GM21723 (cell line): ENCODE measurements at regions not wholly inside any gene's neighbourhood (a gene's known extent, or its start where the extent isn't known, plus 50 kb on each side); places are given as distances from the start of the nearest gene placed in this dataset.

Source experiments
- ATAC-seq: cut with Tn5 transposase; IDR thresholded peaks from one replicate; pipeline ENCODE4 v1.9.1; 2021; ENCODE audit warnings: mild to moderate bottlenecking, moderate library complexity; ENCODE audit not compliant: unreplicated experiment

DNA sequence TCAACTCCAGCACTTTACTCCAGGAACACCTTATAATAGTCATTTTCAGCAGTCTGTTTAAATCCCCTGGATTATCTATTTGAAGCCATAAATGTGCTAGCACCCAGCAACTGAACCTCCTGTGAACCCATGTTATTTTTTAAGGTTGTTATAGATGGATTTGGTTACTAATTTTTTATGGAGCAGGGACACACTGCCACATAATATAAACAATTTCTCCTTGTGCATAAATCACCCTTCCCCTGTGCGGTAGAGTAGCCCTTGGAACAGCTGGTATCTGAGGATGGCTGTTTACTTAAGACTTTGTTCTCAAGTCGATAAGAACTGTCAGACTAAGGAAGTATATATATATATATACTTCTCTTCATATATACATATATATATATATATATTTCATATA, 367.4 kb downstream of the EPHA4 start:
- no peak for ATAC-seq

DNA sequence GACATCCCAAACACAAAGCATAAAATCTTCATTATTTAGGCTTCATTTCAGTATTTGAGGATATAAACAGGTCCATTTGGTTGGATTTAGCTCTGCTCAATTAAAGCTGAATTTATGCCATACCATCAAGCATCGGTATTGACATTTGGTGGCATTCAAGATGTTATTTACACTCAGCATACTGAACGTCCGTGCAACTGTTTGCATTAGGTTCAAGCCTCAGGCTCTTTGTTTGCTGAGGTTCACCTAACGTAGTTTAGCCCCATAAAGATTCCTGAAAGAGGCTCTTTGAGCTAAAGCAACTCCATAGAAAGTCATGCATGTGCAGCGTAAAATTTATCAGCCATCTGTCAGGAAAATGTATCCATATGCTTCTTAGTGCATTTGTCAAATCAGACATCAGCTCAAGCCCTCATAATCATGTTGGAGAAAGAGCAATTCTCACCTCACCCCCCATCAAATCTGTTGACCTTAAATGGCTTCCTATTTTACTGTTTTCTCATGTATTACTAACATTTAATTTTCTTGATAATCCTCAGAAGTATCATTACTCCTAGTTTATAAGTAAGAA, 366.9 kb downstream of the EPHA4 start:
- no peak for ATAC-seq

DNA sequence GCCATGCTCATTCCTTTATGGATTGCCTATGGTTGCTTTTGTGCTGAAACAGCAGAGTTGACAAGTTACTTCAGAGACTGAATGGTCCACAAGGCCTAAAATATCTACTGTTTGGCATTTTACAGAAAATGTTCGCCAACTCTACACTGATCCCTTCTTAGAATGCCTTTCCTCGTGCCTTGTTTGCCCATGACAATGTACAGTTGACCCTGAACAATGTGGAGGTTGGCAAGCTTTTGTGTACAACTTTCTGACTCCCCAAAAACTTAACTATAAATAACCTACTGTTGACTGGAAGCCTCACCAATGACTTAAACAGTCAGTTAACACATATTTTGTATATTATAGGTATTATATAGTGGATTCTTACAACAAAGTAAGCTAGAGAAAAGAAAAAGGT, 361.4 kb downstream of the EPHA4 start:
- no peak for ATAC-seq

DNA sequence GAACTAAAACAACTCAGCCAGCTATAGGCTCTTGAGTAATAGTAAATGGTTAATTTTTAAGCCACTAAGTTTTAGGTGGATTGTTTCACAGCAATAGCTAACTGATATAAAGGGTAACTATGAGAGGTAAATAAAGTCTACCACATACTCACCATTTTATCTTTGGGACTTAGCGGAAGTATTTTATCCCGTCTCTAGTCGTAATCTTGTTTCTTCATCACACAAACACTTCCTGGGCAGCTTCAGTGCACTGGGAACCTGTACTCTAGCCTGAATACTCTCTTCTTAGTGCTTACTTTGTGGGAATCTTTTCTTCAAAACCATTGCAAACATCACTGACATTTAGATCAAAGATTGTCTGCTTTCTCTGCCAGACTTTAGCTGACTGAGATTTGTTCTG, 360.5 kb downstream of the EPHA4 start:
- no peak for ATAC-seq

DNA sequence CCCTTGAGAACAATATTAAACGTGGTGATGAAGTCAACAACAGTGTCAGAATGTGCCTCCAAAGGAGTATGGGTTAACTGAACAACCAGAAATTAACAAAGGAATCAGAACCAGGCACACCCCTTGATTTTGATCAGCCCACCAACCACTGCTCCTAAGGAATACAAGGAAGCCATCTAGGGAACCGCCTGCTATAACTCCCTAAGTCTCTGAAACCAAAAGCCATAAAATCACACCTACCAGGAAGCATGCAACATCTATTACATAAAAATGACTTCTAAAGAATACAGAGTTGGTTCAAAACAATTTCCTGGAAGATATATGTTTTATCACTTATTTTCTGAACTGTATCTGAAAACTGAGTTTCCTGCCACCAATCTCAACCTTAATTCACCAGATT, 360.0 kb downstream of the EPHA4 start:
- ATAC-seq, result no peak

DNA sequence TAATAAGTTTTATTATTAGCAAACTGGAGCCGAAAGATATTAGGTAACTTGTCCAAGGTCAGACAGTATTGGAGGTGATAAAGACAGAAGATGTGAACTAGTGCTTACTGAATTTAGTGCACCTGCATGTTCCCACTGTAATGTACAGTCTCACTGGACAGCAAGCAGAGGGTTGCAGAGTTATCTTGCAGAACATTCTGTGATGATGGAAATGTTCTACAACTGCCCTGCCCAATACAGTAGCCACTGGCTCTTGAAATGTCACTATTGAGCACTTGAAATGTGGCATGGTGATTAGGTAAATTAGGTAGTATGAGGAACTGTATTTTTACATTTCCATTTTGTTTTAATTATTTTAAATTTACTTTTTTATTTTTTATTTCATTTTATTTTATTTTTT, 356.6 kb downstream of the EPHA4 start:
- no peak for ATAC-seq

DNA sequence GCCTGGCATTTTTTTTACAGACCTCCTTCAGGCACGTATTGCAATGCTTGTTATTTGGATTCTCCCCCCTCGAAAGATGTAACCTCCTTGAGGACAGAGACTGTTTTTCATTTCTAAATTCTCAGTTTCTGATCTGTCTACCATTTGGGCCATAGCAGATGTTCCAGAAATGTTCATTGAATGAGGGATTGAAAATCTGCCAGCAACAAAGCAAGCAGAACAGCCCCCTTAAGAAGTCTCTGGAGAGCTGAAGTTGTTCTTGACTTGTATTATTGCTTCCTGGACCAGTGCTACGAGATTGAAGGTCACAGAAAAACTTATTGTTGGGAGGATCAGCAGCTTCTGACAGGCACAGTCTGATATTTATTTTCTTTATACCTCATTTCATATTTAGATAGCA, 355.5 kb downstream of the EPHA4 start:
- no peak for ATAC-seq

DNA sequence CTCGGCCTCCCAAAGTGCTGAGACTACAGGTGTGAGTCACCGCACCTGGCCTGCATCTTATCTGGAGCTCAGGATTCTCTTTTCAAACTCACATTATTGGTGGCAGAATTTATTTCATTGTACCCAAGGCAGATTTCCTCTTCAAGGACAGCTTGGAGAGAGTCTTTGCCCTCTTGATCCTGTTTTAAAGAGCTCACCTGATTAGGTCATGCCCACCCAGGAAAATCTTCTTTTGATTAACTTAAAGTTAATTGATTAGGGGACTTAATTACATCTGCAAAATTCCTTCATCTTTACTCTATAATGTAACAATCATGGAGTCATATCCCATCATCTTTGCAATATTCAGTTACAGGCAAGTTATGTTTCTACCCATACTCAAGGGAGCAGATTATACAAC, 346.4 kb downstream of the EPHA4 start:
- no peak for ATAC-seq

DNA sequence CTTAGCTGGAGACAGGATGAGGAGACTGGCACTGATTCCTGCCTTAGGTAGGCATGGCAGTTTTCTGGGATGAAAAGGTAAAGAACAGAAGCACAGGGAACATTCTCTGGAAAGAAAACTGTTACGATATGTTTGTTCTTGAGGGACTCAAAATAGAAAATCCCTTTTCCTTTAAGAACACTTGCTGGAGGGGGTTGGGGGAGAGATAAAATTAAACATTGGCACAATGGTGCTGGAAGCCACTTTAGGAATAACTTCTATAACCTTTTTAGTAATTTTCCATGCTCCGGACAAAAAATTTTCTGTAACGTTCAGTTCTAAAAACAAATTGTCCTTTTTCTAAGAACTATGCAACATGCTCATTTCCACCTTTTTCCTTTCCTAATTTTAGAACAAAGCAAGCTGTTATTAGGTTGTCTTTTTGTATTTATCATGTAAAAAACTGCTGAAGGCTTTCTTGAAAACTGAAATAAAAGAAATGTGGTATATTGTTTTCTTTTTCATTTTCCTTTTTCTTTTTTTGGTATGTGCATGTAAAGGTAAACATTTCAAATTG, 343.8 kb downstream of the EPHA4 start:
- ATAC-seq, result no peak

DNA sequence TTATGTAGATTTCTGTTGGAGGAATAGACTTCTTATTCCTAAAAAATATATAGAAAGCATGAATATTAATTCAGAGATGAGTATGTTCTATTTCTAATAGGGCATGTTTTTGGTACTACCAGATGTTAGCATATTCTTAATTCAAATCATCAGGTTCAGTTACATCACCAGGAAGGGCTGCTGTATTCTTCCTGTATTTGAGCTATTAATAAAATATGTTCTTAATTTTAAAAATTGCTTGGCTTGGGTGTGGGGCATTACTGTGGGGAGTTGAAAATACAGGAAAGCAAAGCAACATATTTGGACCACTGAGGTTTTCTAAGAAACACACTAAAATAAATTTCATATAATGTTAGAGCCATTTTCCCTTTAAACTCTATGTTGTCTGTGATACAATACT, 343.0 kb downstream of the EPHA4 start:
- no peak for ATAC-seq

DNA sequence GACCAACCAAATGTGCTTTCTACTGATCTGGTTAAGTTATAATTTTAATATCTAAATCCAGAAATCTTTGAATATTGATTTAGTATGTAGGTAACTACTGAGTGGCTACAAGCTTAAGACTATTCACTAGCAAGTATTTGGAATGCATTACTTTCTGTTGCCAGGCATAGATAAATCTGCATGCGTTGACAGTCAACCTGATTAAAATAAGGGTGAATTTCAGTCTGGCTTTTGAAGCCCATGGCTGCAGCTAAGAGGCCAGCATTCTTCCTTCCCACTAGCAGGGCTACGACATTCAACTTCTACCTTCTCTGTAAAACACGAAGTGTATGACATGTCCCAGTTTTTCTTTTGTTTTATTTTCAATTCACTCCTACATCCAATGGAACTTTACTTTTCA, 340.6 kb downstream of the EPHA4 start:
- ATAC-seq, result no peak

DNA sequence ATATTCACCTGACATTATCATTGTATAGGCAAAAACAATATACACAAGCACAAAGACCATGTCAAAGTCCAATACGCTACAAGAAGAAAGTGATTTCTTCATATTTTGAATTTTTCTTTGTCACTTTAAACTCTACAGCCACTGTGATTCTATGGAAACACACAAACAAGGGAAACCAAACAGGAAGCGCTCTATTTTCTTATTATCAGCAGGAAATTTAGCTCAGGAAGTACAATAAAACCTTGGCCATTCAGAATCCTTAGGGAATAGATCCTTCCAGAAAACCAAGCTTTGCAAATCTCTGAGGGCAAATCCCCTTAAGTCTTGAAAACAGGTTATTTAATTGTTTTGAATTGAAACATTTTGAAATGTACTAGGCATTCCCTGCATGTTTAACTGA, 336.2 kb downstream of the EPHA4 start:
- no peak for ATAC-seq

DNA sequence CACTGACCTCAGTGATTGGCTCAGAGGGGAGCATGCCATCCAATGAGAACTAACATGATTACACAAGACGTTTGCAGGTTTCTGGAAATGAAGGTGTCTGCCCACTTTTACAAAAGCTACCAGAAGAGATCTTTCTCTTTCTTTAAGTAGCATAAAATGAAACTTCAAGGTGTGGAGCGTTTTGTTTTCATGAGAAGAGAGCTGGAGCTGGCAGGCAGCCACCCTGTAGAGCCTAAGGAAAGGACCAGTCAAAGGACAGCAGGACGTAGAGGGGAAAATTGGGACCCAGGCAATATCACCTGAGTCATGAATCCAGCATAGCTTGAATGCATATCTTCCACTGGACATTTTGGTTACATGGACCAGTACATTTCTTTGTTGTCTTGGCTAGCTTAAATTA, 331.0 kb downstream of the EPHA4 start:
- ATAC-seq, result no peak

DNA sequence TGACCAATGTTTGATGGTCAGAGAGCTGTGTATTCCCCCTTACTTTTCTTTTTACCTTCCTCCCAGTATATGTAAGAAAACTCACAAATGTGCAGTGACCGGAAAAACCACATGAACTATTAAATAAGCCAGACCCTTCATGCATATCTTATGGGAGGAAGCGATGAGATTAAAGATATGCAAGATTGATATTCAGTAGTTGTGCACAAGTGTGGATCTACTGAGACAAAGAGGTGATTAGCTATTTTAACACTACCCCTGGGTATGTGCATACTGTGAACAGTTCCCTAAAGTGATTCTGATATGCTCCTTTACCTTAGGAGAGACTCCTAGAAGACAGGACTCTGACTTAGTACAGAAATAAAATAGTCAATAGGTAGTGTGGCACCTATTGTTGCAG, 328.3 kb downstream of the EPHA4 start:
- ATAC-seq, result no peak

DNA sequence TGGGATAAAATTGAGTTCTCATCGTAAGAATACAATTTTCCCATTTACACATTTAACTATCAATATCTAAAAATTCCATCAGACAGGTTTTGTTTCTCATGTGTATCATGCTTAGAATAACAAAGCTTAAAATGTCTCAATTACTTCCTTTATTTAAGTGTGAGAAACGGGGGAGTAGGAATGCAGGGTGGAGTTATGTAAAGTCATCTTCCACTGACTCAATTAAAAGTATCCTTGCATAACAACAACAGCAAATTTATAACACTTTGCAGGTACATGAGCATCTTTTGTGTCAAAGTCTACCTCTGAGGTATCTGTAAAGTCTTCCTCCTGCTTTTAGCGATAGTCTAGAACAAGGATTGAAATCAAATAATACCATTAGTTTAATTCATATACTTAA, 327.1 kb downstream of the EPHA4 start:
- no peak for ATAC-seq

DNA sequence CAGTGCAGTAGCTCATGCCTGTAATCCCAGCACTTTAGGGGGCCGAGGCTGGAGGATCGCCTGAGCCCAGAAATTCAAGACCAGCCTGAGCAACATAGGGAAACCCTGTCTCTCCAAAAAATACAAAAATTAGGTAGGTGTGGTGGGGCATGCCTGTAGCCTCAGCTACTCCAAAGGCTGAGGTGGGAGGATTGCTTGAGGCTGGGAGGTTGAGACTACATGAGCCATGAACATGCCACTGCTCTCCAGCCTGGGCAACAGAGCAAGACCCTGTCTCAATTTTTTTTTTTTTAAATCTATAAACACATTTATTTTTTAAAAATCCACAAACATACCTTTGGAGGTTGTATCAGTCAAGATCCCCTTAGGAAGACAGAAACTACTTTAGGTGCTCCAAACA, 326.3 kb downstream of the EPHA4 start:
- ATAC-seq, result no peak

DNA sequence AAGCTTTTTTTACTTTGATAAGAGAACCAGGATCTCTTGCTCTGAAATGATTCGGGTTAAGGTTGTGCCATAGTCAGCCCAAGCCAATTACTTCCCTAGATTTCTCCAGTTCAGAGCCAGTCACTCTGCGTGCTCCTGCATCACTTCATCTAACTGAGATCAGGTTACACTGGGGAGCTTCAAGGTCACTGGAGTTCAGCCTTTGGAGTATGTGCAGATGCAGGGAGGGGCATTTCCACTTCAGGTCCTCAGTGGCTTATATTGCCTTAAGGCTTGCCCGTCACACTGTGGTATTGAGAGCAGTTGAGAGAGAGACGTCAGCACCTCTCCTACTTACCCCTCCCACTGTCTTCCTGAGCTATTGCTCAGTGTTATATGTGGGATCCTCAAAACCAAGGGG, 317.8 kb downstream of the EPHA4 start:
- no peak for ATAC-seq

DNA sequence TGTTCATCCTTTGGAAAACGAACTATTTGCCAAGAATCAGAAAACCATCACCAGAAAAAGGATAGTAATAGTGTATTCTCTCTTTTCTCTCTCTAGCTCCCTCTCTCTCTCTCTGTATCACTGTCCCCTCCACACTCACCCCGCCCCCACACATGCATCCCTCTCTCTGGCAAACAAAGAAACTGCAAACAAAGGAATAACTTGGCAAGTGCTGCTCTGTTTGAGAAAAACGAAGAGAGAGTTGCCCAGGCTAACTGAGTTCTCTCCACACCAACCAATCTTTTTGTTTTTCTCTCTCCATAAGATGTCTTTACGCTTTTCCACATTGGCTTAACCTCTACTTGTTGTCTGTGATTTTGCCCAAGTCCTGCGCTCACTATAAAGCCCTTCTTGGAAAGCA, 316.2 kb downstream of the EPHA4 start:
- no peak for ATAC-seq

DNA sequence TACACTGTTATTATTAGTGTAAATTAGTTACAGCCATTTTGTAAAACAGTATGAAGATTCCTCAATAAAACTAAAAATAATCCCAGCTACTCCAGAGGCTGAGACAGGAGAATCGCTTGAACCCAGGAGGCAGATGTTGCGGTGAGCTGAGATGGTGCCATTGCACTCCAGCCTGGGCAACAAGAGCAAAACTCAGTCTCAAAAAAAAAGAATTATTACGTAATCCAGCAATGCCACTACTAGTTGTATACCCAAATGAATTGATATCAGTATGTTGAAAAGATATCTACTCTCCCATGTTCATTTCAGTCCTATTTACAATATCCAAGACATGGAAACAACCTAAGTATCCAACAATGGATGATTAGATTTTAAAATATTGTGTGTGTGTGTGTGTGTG, 313.6 kb downstream of the EPHA4 start:
- ATAC-seq, result no peak

DNA sequence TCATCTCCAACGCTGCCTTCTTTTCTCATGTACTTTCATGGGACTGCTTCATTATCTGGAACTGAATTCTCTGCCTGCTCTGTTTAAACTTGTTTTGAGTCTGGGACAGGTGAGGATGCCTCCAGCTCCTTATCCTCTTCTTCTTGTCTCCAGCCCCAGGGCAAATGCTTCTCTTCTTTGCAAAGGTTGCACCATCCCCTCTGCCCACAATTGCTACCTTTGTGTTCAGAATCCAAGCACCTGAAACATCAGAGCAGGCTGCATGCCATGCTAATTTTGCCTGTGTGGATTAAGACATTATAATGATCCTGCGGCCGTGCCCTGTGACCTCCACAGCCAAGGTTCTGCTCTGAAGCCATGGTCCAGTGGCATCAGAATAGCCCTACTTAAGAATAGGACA, 309.5 kb downstream of the EPHA4 start:
- no peak for ATAC-seq

DNA sequence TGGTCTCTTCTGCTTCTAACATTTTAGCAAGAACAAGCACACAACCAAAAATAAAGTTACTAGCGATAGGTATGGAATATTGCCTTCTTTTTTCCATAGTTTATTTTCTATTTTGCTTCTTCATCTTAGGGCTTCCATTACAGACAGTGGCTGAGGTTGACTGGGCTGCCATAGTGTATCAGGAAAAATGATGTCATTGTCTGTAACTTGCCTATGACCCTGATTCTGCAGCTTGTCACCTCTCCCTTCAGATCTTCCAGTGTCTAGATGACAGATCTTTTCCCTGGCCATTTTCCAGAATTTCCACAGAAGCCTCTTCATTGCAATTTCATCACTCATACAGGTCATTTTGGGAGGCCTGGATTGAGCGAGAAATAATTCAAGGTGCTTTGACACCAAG, 308.5 kb downstream of the EPHA4 start:
- no peak for ATAC-seq

DNA sequence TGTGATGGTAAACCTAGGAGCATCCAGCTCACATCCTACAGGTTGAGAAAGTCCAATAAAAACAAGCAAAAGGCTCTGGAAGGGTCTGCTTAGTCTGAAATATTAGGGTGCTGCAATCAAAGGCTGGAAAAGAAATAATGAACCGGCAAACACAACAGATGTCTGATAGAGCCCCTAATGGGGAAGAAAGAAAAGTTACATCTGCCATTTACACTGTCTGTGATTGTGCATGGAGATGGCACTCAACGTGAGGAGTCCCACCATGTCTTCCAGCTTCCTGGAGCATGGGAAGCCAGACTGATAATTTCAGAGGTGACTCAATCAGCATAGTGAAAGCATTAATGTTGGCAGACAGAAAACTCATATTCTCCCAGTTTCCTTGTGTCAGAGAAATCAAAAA, 307.8 kb downstream of the EPHA4 start:
- ATAC-seq, result no peak

DNA sequence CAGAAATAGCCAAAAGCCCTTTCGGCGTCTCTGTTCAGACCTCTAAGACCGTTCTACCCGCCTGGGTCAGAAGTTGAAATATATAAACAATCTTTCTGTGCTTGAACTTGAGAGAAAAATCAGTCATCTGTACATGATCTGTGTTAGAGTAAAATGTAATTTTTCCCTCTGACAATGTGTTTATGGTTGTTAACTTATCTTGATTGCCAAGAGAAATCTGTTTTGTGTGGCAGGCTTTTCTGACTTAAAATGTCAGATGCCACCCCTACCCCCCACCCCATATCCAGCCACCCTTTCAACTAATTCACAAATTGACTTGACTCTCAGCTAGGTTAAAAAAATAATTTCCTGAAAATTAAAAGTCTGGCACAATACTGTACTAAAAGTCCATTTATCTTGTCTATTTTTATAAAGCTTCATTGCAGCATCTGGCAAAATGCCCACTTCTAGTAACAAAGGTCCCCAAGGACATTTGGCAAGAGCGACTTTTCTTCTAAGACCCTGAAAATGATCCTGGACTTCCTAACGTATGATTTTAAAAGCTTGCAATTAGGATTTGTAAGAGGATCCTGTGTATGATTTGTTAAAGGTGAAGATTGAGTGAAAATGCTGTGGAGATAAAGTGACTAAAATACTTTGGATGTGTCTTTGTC, 304.2 kb downstream of the EPHA4 start:
- ATAC-seq, result no peak
